ENCODE measurements at regions not wholly inside any gene's neighbourhood (a gene's known extent, or its start where the extent isn't known, plus 50 kb on each side); places are given as distances from the start of the nearest gene placed in this dataset.

DNA sequence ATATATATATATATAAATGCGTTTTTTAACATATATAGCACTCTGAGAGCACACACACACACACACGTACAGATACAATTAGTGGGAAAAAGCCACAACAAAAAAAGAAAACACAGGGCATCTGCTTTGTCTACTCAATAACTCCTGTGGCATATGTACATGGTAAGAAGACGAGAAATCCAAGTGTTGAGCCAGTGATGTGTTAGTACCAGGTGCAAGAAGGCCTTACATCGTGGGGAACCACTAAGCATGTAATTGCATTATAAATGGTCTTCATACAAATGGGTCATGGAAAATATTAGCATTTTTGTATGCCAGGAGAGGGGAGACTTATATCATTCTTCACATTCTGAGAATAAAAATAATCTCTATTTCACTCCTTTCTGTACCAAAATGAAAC, 62.7 kb upstream of the FAM47B start:
- TF ChIP-seq, protein P1, sequence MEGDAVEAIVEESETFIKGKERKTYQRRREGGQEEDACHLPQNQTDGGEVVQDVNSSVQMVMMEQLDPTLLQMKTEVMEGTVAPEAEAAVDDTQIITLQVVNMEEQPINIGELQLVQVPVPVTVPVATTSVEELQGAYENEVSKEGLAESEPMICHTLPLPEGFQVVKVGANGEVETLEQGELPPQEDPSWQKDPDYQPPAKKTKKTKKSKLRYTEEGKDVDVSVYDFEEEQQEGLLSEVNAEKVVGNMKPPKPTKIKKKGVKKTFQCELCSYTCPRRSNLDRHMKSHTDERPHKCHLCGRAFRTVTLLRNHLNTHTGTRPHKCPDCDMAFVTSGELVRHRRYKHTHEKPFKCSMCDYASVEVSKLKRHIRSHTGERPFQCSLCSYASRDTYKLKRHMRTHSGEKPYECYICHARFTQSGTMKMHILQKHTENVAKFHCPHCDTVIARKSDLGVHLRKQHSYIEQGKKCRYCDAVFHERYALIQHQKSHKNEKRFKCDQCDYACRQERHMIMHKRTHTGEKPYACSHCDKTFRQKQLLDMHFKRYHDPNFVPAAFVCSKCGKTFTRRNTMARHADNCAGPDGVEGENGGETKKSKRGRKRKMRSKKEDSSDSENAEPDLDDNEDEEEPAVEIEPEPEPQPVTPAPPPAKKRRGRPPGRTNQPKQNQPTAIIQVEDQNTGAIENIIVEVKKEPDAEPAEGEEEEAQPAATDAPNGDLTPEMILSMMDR (conservative IDR thresholded peaks at IDR 0.05), result no peak
- TF ChIP-seq EZH2 (IDR thresholded peaks at IDR 0.05; ENCODE audit: low read depth), result no peak
